ENCODE measurements at regions not wholly inside any gene's neighbourhood (a gene's known extent, or its start where the extent isn't known, plus 50 kb on each side); places are given as distances from the start of the nearest gene placed in this dataset.

- TF ChIP-seq CTCF (IDR thresholded peaks at IDR 0.05; ENCODE audit: insufficient read depth, low read length, poor library complexity, severe bottlenecking) (no peak), EZH2phosphoT487 (conservative IDR thresholded peaks at IDR 0.05; ENCODE audit: low read length) (no peak)
- H3K36me3 ChIP-seq (ENCODE audit: low read length) = no peaks in the 10 kb centered on the region
- H3K9me3 ChIP-seq (ENCODE audit: insufficient read depth, low read length) = no peaks in the 10 kb centered on the region
- no peak overlapping the region for H3K4me3 ChIP-seq (ENCODE audit: insufficient read depth, low read length, poor library complexity, severe bottlenecking)
- H3K9me2 ChIP-seq (replicated peaks; ENCODE audit: insufficient read depth, low read length) = no peaks in the 10 kb centered on the region
- H3K27me3 ChIP-seq (ENCODE audit: low read length) = no peaks in the 10 kb centered on the region
- no peaks in the 10 kb centered on the region for H4K20me1 ChIP-seq (ENCODE audit: low read depth, low read length)
- H3K79me2 ChIP-seq (ENCODE audit: insufficient read depth, low read length) = no peaks in the 10 kb centered on the region
- no peaks in the 10 kb centered on the region for H3F3A ChIP-seq (ENCODE audit: insufficient read depth)
- H3K4me2 ChIP-seq (ENCODE audit: low read depth, low read length, poor library complexity, severe bottlenecking) = no peak overlapping the region
- no peak overlapping the region for H2AFZ ChIP-seq (ENCODE audit: low read depth, low read length, severe bottlenecking)
- no peak overlapping the region for H3K9ac ChIP-seq (ENCODE audit: low read length)
- no peak overlapping the region for H3K27ac ChIP-seq (ENCODE audit: low read depth, low read length)
Measured at GRCh38 chr15:98280284-98280975, 319.9 kb downstream of the ARRDC4 start.

- Histone ChIP-seq H3K27me3 (ENCODE audit: low read length) (no peaks in the 10 kb centered on the region), H3K4me3 (ENCODE audit: insufficient read depth, low read length, poor library complexity, severe bottlenecking) (no peak overlapping the region), H3K9me3 (ENCODE audit: insufficient read depth, low read length) (no peaks in the 10 kb centered on the region), H4K20me1 (ENCODE audit: low read depth, low read length) (no peaks in the 10 kb centered on the region), H3K9me2 (replicated peaks; ENCODE audit: insufficient read depth, low read length) (no peaks in the 10 kb centered on the region), H3K27ac (ENCODE audit: low read depth, low read length) (no peak overlapping the region), H3K36me3 (ENCODE audit: low read length) (no peaks in the 10 kb centered on the region), H3K79me2 (ENCODE audit: insufficient read depth, low read length) (no peaks in the 10 kb centered on the region), H3F3A (ENCODE audit: insufficient read depth) (no peaks in the 10 kb centered on the region), H3K4me2 (ENCODE audit: low read depth, low read length, poor library complexity, severe bottlenecking) (no peak overlapping the region), H2AFZ (ENCODE audit: low read depth, low read length, severe bottlenecking) (no peak overlapping the region), H3K9ac (ENCODE audit: low read length) (no peak overlapping the region)
- TF ChIP-seq EZH2phosphoT487 (conservative IDR thresholded peaks at IDR 0.05; ENCODE audit: low read length) (no peak), CTCF (IDR thresholded peaks at IDR 0.05; ENCODE audit: insufficient read depth, low read length, poor library complexity, severe bottlenecking) (no peak)
Measured at GRCh38 chr15:98281130-98281529, 320.6 kb downstream of the ARRDC4 start.

GRCh38 chr15:98282656-98283332 lies 322.3 kb downstream of the ARRDC4 start:
- H4K20me1 ChIP-seq (ENCODE audit: low read depth, low read length) = no peaks in the 10 kb centered on the region
- H3K27me3 ChIP-seq (ENCODE audit: low read length) = no peaks in the 10 kb centered on the region
- H3K79me2 ChIP-seq (ENCODE audit: insufficient read depth, low read length) = no peaks in the 10 kb centered on the region
- H3K27ac ChIP-seq (ENCODE audit: low read depth, low read length) = no peak overlapping the region
- H3F3A ChIP-seq (ENCODE audit: insufficient read depth) = no peaks in the 10 kb centered on the region
- no peak overlapping the region for H3K9ac ChIP-seq (ENCODE audit: low read length)
- no peak overlapping the region for H3K4me2 ChIP-seq (ENCODE audit: low read depth, low read length, poor library complexity, severe bottlenecking)
- no peak overlapping the region for H3K4me3 ChIP-seq (ENCODE audit: insufficient read depth, low read length, poor library complexity, severe bottlenecking)
- H3K9me3 ChIP-seq (ENCODE audit: insufficient read depth, low read length) = no peaks in the 10 kb centered on the region
- H3K36me3 ChIP-seq (ENCODE audit: low read length) = no peaks in the 10 kb centered on the region
- H3K9me2 ChIP-seq (replicated peaks; ENCODE audit: insufficient read depth, low read length) = no peaks in the 10 kb centered on the region
- no peak overlapping the region for H2AFZ ChIP-seq (ENCODE audit: low read depth, low read length, severe bottlenecking)
- TF ChIP-seq EZH2phosphoT487 (conservative IDR thresholded peaks at IDR 0.05; ENCODE audit: low read length) = no peak
- TF ChIP-seq CTCF (IDR thresholded peaks at IDR 0.05; ENCODE audit: insufficient read depth, low read length, poor library complexity, severe bottlenecking) = no peak
